Lower lobe of right lung (tissue), 2 donors: ENCODE measurements at regions not wholly inside any gene's neighbourhood (a gene's known extent, or its start where the extent isn't known, plus 50 kb on each side); places are given as distances from the start of the nearest gene placed in this dataset.
"Not testable (repeated sequence)": the region's sequence is repeated elsewhere in the genome, so short reads cannot be mapped to it uniquely, and the experiment has no call there.

Experiments used
- ATAC-seq, 2 donors: fragments of 200-7000 bp; cut with Tn5 transposase; one replicate each; pipeline ENCODE4 v1.9.1; 2020 to 2022; ENCODE audit warnings: mild to moderate bottlenecking in 2 of 2, moderate library complexity in 2 of 2
- DNase-seq: peaks from one replicate; pipeline ENCODE4 v3.0.0-alpha.2; 2020
- H3K27ac ChIP-seq: fragments of 200-600 bp; one replicate; pipeline ENCODE4 v1.8.0; 2022
- H3K27me3 ChIP-seq: fragments of 200-600 bp; one replicate; pipeline ENCODE4 v1.8.0; 2022; ENCODE audit warnings: low read depth
- H3K36me3 ChIP-seq: fragments of 200-600 bp; one replicate; pipeline ENCODE4 v1.8.0; 2022; ENCODE audit warnings: mild to moderate bottlenecking
- H3K4me1 ChIP-seq: fragments of 200-600 bp; one replicate; pipeline ENCODE4 v1.8.0; 2022
- H3K4me3 ChIP-seq: fragments of 200-600 bp; one replicate; pipeline ENCODE4 v1.8.0; 2022; ENCODE audit warnings: mild to moderate bottlenecking
- H3K9me3 ChIP-seq: fragments of 200-600 bp; one replicate; pipeline ENCODE4 v1.8.0; 2022
- CTCF ChIP-seq: fragments of 200-600 bp; IDR thresholded peaks from one replicate; pipeline ENCODE4 v1.8.0; 2022; ENCODE audit warnings: antibody characterized with exemption, mild to moderate bottlenecking
- intact Hi-C: fragments of 100-400 bp; cut with DNase I; formaldehyde crosslinking; loops from one replicate; pipeline ENCODE4 v1.11.0; 2022
- donor health status: DM: no; HTN: yes; CAD: no; lungs with severe emphysema.

DNA sequence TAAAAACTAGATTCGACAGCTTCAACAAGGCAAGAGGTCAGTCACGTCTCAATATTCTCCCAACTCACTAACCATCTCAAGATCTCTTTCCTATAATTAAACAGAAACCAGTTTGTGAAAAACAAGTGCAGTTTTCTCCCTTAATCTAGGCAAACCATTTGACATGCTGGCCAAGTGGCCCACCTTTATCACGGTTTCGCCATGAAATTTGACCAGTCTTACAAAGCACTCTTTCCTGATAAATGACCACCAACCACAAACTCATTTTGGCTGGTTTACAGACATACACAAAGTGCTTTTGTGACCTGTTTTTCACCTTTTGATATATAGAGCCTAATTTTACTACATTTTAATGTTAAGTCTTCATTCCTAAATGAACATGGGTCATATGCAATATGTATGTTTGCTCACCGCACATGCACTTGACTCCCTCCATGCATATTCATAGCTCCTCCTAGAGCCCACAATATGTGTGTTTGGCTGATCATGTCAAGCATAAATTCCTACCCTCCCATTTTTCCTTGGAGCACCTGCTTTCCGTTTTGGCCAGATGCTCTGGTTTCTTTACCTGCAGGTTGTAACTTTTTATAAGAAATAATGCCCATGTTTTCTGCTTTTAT is 385.1 kb downstream of the RAD51AP2 start:
- no peak for DNase-seq
- Histone ChIP-seq H3K27ac (no peak overlapping the region), H3K36me3 (no peaks in the 10 kb centered on the region), H3K27me3 (no peaks in the 10 kb centered on the region), H3K4me3 (no peak overlapping the region), H3K4me1 (no peaks in the 10 kb centered on the region), H3K9me3 (no peaks in the 10 kb centered on the region)
- no peak for ATAC-seq
- TF ChIP-seq CTCF: no peak
- intact Hi-C loops: no loop called here

GRCh38 chr2:17130627-17131026 is 387.6 kb downstream of the RAD51AP2 start:
- H3K27ac ChIP-seq, H3K9me3 ChIP-seq, H3K4me1 ChIP-seq, H3K4me3 ChIP-seq, H3K27me3 ChIP-seq, DNase-seq, ATAC-seq, H3K36me3 ChIP-seq, intact Hi-C loops: not testable (repeated sequence)

DNA sequence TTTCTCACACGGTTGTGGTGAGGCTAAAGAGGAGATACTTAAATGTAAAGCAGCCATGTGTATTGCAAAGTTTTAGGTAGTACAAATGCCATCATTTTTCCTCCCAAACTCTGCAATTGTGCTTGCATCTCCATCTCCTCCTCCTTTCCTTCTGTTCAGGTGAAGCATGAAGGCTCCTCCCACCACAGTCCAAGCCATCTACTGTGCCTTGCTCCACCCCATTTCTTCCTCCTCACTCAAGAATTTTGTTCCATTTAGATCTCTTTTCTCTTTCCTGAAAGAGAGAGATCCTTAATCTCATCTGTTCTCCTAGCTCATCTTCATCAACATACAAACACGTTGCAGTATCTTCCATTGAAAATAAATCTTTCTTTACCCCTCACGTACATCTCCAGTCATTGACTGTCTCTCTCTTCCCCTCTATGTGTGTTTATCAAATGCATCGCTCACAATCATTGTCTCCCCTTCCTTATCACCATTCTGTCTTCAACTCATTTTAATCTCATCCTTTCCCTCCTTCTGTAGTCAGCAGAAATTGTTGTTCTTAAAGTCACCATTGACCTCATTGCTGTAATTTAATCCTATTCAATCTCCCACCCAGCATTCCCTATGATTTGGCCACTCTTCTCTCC is 392.1 kb downstream of the RAD51AP2 start:
- DNase-seq (no peak), ATAC-seq (no peak)
- Histone ChIP-seq H3K9me3 (no peaks in the 10 kb centered on the region), H3K27ac (no peak overlapping the region), H3K27me3 (no peaks in the 10 kb centered on the region), H3K4me1 (no peaks in the 10 kb centered on the region), H3K36me3 (no peaks in the 10 kb centered on the region), H3K4me3 (no peak overlapping the region)
- TF ChIP-seq CTCF: no peak
- intact Hi-C loops: no loop called here

DNA sequence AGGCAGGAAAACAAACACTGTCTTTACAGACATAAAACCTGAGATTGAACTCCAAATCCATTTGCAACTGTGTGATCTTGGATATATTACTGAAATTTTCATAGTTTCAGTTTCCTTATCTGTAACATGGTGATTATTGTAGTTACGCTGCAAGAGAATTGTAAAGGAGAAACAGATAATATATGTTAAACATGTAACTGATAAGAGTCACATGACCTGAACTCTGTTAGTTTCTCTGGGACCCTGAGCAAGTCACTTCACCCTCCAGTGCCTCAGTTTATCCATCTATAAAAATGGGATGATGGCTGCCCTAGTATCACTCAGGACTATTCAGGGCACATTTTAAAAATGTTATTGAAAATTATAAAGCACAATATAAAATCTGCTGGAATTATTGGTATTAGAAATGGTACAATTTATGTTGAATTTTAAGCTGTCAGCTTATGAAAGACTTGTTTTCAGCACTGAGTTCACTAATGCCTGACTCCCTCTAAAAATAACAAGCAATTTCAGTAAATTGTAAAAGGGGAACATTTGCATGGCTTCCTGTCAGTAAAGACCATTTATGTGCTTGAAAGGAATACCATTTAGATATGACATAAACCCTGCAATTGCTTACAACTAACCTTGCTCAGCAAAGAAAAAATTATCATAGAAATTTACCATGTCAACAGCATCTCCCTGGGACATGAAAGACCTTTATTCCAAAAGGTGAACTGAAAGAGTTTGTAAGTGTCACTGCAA is 393.5 kb downstream of the RAD51AP2 start:
- no peak for ATAC-seq
- Histone ChIP-seq H3K4me3 (no peak overlapping the region), H3K27ac (no peak overlapping the region), H3K27me3 (no peaks in the 10 kb centered on the region), H3K9me3 (no peaks in the 10 kb centered on the region), H3K4me1 (no peaks in the 10 kb centered on the region), H3K36me3 (no peaks in the 10 kb centered on the region)
- TF ChIP-seq CTCF: no peak
- no peak for DNase-seq
- intact Hi-C loops: no loop called here

GRCh38 chr2:17122887-17123501 is 395.2 kb downstream of the RAD51AP2 start:
- H3K27me3 ChIP-seq: no peaks in the 10 kb centered on the region
- no peaks in the 10 kb centered on the region for H3K4me1 ChIP-seq
- no peak for ATAC-seq
- DNase-seq: no peak
- intact Hi-C loops: no loop called here
- H3K4me3 ChIP-seq: no peak overlapping the region
- H3K27ac ChIP-seq: no peak overlapping the region
- H3K9me3 ChIP-seq: no peaks in the 10 kb centered on the region
- no peaks in the 10 kb centered on the region for H3K36me3 ChIP-seq
- no peak for TF ChIP-seq CTCF
